NCI-H2196 (cell line): ENCODE measurements at regions not wholly inside any gene's neighbourhood (a gene's known extent, or its start where the extent isn't known, plus 50 kb on each side); places are given as distances from the start of the nearest gene placed in this dataset.

Source experiments
- DNase-seq: peaks from one replicate; lab custom pipeline; 2025; ENCODE audit not compliant: unreplicated experiment; lab: John Stamatoyannopoulos, UW

DNA sequence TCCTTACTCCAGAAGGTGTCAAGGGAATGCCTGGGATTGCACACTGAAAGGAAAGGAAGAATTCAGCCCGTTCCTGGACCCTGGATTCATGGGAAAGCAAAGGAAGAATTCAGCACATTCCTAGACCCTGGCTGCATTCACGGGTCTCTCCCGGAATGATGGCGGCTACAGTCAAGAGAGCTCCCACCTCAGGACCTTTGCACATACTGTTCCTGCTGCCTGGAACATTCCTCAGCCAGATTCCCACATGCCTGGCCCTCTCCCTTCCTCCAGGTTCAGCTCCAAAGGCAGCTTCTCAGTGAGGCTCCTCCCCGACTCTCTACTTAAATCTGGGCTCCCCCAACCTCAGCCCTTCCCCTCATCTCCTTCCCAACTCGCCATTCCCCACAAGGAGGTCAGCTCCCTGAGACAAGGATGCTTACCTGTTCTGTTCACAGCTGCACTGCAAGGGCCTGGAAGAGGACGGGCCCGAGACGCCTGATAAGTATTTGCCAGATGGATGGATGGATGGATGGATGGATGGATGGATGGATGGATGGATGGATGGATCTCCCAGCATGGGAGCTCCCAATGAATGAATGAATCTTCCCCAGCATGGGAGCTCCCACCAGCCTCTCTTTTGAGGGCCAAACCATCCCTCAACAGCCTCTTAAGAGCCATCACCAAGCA lies 77.4 kb downstream of the NCOR2 start:
- no peak for DNase-seq

GRCh38 chr12:124489220-124489619 lies 78.2 kb downstream of the NCOR2 start:
- DNase-seq: no peak

DNA sequence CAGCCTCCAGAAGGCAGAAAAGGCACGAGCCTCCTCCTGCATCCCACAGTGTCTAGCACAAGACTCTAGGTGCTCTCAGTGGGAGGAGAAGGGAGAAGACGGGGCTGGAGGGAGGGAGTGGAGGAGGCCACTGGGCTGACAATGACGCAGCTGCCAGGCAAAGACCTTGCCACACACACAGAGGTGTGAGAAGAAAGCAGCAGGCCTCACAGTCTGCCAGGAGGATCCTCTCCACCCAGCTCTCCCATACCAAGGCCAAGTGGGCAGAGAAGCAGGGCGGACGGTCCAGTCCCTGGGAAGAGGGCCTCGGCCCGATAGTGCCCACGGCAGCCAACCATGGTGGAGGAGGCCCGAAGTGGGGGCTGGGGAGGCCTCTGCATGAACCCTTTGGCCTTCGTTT lies 78.9 kb downstream of the NCOR2 start:
- DNase-seq: no peak

DNA sequence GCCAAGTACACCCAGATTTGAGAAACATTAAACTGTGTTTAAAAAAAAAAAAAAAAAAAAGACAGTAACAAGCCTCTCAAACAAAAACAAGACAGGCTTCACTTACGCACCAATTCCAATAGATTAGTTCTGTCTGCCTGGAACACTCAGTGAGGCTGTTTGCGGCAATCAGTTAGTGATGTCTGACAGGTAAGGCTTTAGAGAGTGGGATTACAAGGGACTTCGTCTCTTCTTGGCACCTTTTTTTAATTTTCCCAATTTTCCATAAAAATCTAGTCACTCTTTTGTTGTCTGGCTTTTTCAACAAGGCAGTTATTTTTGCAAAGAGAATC lies 79.6 kb downstream of the NCOR2 start:
- DNase-seq: no peak

DNA sequence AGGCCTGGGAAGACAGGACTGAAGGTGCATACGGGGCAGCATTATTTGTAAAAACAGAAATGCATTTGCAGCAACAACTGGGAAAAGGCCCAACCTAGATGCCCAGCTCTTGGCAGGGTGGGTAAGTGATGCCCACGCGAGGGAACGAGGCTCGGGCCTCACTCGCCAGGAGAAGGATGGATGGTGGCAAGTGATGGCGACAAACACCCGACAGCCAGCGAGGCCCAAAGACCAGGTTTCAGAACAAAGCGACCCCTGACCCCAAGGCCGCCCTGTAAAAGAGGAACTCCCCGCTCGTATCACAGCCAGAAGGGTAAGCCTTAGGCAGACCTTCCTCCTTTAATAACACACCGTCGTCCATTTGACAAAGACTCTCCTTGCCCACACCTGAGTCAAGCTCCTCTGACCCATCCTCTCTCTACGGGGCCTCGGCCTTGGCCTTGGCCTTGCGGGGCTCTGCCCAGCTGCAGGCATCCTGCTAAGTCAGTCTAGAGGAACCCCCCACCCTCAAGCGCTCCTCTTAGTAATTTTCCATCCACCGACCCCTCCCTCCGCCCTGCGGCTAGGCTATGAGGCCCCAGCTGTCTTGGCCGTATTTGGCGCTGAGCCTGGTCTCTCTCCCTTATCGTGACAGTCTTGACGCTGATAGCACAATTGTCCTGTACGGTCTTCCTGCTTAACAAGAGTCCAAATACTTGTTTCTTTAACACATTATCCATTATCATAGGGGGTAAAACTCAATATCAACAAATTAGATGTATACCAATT lies 80.2 kb downstream of the NCOR2 start:
- no peak for DNase-seq

DNA sequence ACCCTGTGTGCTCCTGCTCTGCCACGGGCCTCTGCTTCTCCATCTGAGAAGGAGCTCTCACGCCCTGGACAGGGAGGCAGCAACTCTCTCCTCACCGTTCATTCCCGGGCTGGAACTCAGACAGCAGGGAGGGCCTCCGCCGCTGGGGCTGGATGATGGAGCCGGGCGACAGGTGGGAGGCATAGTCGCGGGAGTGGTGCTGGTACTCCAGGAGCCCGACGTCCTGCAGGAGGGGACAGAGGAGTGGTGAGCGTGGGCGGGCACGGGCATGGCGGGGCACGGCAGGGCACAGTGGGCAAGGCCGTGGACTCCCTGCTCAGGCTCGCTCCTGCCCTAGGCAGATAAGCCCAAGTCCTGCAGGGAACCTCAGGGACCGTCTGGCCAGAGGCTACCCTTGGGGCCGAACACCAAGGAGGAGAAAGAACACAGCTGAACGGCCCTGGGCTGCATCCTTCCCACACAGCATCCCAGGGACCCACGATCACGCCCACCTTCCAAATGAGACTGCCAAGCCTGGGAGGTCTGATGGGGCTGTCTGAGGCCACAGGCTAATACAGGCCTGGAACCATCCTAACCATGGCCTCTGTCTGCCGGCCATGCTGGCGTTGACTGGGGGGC lies 81.0 kb downstream of the NCOR2 start:
- DNase-seq: no peak

DNA sequence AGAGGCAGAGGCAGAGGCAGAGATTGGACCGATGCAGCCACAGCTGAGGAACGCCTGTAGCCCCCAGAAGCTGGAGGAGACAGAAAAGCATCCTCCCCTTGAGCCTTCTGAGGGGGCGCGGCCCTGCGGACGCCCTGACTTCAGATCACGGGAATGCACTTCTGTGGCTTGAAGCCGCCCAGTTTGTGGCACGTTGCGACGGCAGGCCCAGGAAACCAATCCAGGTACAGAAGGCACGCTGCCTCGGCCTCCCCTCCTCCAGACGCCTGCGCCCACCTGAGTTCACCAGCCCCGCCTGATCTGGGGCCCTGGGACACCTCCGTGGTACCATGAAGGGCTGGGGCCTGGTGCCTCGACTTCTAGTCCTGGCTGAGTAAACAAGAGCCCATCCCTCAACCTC lies 82.0 kb downstream of the NCOR2 start:
- no peak for DNase-seq

DNA sequence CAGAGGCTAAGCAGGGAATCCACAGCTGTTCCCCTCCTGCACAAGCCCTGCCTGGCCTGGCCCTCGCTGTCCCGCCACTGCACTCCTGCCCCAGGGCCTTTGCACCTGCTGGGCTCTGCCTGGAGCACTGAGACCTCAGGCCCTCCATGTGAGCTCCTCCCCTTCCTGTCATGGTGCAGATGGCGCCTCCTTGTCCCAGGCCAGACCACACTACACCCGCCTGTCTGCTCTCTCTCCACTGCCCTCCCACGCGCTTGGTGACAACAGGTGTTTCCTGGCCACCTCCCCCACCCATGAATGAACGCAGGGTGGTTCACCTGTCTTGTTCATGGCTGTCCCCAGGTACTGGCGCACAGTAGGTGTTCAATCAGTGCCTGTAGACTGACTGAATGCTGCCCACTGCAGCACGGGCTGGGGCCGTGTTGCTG lies 82.9 kb downstream of the NCOR2 start:
- no peak for DNase-seq

GRCh38 chr12:124484067-124484466 lies 83.3 kb downstream of the NCOR2 start:
- no peak for DNase-seq

DNA sequence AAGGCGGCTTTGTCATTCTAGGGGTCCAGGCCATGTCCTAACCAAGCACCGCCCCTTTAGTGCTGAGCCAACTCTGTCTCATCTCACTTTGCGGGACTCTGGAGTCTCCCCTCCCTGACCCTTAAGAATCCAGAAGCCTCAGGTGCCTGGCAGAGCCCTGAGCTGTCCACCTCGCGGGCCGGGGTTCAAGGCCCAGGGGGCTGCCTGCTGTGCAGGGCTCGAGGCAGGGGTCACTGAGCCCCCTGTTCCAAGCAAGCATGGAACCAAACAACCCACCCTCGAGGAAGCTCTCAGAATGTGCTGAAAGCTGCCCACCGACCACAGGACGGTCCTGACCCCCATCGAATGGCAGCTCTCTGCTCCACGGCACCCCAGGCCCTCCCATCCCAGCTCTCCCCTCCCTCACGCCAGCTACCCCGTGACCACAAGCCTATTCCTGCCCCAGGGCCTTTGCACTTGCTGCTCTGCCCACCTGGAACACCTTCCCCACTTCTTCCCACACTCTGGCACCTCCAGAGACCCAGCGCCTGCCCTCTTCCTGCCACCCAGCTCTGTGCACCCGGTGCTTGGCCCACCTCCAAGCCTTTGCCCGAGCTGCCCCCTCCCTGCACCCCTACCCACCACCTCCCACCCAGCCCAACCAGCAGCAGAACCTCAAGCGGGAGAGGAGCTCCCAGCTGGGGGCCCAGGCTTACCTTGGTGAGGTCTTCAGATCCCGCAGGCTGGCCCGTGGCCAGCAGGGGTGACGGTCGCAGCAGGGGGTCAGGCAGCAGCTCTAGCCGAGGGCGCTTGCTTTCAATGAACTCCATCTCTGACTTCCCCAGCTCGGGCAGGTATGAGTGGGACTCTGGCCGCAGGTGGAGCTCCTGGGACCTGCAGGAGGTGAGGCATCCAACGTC lies 84.3 kb downstream of the NCOR2 start:
- no peak for DNase-seq

GRCh38 chr12:124482567-124482893 lies 84.9 kb downstream of the NCOR2 start:
- no peak for DNase-seq

GRCh38 chr12:124481772-124482566 lies 85.4 kb downstream of the NCOR2 start:
- no peak for DNase-seq

DNA sequence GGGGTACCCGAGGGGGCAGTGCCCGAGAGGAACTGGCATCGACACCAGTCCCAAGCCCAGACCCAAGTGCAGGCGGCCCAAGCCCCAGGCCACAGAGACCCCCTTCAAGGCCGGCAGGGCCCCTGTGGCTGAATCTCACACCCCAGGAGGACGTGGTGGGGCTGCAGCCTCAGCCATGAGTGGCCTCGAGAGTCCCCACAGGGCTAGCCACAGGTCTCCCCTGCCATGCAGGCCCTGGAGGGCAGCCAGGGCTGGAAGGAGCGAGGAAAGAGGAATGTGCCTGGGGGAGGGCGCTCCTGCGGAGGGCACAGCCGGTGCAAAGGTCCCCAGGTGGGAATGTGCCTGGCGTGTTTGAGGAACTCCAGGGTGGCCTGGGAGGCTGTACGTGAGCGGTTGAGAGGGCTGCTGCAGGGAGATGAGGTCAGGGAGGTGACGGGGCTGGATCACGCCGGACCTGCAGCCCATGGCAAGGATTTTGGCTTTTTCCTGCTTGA lies 86.1 kb downstream of the NCOR2 start:
- no peak for DNase-seq

DNA sequence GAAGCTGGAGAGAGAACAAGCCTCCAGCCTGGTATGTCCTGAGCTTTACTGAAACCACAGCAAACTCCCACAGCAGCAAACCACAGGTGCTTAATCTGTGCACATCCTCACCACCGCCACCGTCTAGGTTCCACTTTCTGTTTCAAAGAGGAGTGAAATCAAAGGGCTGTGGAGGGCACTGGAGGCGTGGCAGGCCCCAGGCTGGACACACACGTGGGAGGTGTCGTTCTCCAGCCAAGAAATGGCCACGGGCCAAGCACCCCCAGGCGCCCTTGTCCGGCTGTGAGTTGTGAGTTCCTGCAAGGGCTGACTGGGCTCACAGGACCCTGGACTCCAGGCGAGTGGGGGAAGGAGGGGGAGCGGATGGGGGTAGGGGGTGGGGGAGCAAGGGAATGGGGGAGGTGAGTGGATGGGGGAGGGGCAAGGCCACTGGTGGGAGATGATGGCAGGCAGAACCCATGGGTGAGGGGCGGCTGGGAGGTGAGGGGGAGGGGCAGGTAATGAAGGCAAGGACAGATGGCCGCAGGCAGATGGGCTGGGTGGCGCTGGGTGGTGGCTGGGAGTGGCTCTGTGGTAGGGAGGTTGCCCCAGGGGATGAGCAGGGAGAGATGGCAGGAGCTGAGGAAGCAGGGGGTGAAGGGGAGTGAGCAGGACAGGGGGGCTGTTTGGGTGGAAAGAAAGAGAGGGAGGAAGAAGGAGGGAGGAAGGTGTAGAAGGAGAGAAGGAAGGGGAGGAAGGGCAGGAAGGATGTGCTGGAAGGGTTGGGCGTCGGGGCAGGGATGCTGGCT lies 86.7 kb downstream of the NCOR2 start:
- DNase-seq: no peak

GRCh38 chr12:124479680-124480468 lies 87.5 kb downstream of the NCOR2 start:
- DNase-seq: no peak

GRCh38 chr12:124478985-124479645 lies 88.3 kb downstream of the NCOR2 start:
- no peak for DNase-seq

DNA sequence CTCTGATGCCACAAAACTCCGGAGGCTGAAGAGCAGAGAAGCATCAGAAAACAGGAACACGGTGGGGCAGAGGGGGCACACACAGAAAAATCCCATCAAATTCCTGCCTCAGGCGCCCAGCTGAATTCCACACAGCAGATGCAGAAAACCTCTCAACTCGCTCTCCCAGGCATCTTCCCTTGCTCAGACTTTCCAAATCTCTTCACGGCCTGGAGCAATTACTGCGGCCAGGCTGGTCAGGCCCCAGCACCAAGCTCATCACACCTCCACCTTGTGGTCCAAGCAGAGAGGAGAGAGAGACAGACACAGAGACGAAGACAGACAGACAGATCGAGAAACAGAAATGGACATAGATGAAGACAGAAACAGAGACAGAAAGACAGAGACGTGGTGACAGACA lies 89.0 kb downstream of the NCOR2 start:
- DNase-seq: no peak

DNA sequence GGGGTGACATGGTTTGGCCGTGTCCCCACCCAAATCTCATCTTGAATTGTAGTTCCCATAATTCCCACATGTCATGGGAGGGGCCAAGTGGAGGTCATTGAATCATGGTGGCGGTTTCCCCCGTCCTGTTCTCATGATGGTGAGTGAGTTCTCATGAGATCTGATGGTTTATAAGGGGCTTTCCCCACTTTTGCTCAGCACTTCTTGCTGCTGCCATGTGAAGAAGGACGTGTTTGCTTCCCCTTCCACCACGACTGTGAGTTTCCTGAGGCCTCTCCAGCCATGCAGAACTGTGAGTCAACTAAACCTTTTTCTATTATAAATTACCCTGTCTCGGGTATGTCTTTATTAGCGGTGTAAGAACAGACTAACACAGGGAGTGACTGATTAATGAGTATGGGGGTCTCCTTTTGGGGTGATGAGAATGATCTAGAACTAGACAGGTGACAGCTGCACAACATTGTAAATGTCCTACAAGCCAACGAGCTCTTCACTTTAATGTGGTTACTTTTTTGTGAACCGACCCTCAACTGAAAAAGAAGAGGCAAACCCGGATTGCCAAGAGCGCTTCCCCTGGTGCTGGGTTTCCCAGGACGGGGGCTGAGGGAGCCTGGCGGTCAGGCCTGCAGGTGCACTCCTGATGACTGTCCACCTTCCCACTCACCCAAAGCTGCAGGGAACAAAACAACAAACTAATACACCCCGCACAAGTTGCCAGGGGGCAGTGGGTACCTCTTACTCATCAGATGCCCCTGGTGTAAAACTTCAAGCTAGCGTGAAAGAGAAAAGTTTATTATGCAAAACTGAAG lies 90.1 kb downstream of the NCOR2 start:
- DNase-seq: no peak
